ENCODE measurements at regions not wholly inside any gene's neighbourhood (a gene's known extent, or its start where the extent isn't known, plus 50 kb on each side); places are given as distances from the start of the nearest gene placed in this dataset.
A peak's percentile ranks its signal among the peaks of the same experiment; 100 is the strongest.

DNA sequence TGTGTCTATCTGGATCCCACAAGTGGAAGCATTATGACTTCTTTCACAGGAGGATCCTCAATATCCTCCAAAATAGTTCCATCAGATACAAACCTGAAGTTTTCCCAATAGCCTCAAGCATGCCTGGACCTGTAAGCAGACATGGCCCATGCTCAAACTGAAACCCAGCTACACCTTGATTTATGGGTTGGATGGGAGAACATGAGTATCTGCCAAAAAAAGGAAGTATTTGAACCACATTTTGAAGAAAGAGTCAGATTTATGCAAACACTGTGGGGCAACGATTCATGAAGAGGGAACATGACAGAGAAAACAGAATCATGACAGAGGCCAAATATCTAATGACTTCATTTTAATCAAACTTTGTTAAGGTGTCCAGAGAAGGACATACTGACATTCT is 351.0 kb upstream of the NFIA start:
- DNase-seq (ENCODE audit: low read depth): no peak

DNA sequence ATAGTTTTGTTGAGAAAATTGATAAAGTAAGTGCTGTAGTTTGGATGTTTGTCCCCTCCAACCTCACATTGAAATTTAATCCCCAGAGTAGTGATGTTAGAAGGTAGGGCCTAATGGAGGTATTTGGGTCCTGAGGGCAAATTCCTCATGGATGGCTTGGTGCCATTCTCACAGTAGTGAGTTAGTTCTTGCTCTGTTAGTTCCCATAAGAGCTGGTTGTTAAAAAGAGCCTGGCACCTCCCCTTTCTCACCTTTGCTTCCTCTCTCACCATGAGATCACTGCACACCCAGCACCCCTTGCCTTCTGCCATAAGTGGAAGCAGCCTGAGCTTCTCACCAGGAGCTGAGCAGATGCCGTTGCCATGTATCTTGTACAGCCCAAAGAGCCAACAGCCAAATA is 354.8 kb upstream of the NFIA start:
- no peak for DNase-seq (ENCODE audit: low read depth)

DNA sequence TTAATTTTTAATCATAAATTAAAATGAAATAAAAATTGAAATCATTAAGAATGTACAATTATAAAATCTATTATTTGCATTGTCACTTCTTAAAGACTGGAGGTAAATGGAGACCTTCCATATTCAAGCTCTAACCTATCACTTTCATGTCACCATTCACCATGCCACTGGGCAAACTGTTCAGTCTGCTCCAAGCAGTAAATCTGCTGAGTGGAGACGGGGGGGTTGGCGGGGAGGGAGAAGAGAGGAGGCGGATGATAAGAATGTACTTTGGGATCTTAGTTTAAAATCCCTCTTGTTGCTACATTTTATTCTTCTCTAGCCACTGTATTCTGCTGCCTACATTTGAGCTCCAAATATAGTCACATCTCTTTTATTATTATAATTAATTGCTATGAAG is 365.9 kb upstream of the NFIA start:
- no peak for DNase-seq (ENCODE audit: low read depth)

DNA sequence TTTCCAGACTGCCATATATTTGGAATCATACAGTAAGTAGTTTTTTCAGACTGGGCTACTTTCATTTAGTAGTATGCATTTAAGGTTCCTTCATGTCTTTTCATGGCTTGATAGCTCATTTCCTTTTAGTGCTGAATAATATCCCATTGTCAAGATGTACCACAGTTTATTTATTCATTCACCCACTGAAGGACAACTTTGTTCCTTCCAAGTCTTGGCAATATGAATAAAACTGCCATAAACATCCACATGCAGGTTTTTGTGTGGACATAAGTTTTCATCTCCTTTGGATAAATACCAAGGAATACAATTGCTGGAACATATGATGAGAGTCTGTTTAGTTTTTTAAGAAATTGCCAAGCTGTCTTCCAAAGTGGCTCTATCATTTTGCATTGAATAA is 366.4 kb upstream of the NFIA start:
- no peak for DNase-seq (ENCODE audit: low read depth)

DNA sequence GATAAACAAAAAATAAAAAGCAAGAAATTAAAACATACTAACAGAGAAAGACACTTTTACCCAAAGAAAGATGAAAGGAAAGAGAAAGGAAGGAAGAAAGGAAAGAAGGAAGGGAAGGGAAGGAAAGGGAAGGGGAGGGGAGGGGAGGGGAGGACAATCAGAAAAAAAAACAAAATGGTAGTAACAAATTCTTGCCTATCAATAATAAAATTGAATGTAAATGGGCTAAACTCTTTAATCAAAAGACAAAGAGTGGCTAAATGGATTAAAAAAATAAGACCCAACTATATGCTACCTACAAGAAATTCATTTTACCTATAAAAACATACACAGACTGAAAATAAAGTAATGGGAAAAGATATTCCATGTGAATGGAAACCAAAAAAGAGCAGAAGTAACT is 372.9 kb upstream of the NFIA start:
- no peak for DNase-seq (ENCODE audit: low read depth)

DNA sequence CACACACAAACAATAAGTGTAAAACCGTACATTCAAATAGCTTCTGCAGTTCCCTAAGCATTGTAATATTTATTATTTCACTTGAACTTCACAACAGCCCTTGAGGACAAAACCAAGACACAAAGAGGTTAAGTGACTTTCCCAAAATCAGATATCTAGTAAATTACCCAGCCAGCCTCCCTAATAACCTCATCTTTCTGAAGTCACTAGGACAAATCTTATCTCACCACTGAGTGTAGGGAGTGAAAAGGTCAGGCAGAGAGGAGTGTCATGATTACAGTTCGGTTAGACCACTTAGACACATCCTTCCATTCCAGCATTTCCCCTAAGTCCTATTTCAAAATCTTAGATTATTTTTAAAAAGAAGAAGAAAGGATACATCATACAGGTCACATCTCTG is 377.3 kb upstream of the NFIA start:
- no peak for DNase-seq (ENCODE audit: low read depth)

DNA sequence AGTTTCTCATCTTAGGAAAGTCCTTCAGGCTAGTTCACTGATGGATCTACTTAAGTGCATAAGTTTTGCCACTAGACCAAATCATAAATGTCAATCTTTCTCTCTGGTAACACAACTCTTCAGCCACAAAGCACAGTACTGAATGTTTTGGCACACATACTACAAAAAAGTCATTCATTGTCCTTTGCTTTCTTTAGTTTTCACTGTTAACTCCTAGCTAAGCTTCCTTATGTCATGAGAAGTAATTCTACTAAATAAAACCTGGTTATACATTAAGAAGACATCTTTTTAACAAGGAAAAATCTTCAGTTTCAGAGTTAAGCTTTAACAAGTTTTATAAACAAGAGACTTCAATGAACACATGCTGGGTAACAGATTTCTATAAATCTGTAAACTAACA is 379.2 kb upstream of the NFIA start:
- no peak for DNase-seq (ENCODE audit: low read depth)

DNA sequence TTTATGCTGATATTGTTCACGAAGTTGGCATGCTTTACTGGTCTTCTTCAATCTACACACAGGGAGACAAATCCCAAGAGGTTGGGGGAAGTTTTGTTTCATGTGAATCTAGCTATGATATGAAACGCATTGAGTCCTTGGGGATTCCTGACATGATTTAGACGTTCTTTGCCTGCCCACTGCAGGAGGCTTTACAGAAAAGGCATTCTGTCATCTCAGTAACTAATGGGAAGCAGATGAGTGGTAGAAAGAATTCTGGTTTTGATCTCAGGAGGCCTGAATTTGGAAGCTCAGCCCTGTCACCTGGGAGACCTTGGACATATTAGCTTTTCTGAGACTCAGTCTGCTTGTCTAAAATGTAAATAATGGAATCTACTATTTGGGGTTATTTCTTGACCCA is 383.0 kb upstream of the NFIA start:
- no peak for DNase-seq (ENCODE audit: low read depth)

DNA sequence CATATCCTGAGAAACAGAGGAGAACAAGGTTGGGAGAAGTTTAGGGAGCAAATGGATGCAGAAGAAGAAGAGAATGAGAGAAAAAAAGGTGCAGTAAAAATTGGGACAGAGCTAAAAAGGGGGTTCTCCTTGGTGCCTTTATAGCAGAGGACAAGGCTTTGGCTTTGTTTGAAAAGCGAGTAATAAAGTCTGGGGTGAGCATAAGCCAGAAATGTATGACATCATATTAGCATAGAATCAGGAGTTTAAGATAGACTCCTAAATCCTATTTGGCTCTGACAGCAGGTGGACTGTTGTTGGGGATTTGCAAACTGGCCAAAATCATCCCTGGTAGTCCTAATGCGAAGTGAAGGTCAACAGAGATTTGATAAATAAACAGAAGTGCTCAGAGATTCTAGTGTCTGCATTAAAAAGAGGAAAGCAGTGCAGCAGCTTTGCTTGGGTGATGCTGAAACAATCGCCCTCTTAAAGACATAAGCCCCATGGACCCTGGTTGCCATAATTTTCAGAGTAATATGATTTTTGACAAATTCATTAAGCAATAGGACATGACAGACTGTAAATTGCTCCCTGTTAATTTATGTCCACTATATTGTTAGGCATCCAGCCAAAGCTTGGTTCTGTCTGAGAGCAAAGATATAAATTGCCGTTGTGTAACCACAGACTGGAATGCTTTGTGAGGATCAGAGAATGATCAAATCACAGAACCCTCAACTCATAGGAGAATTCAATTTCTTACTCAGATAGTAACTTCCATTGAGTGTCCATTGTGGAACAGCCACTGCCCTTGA is 385.0 kb upstream of the NFIA start:
- no peak for DNase-seq (ENCODE audit: low read depth)

DNA sequence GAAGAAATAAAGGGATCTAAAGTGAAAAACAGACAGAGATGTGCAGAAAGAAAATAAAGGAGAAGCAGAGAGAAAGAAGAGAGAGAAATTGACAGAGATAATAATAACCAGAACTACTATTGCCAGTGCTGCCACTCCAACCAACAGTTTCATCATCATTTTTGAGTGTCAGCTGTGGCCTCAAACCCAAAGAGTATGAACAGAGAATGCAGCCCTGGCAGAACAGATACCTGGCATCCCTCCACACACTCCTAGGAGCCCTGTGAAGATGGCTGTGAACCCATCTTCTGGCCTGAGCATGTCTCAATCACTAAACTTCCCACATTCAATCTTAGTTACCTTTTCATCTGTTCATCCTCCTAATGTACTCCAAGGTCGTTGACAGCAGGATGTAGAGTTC is 385.8 kb upstream of the NFIA start:
- no peak for DNase-seq (ENCODE audit: low read depth)

DNA sequence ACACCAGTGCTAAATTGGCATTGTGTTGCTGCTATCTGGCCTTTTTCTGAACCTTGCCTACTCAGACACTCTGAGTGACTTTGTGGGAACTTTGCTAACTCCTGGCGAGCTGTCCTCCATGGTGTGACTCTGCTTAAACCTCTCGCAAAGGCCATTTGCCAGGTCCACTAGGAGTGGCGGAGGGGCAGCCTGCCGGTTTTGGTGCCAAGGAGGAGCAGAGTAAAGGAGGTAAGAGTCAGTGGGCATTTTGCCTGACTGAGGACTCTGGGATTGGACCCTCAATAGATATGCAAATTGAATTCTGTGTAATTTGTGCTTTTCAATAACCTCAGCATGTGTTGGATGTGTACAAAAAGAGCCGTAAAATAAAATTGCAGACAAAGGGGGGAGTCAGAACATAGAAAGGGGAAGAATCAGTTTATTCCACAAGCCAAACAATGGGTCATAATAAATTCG is 386.6 kb upstream of the NFIA start:
- no peak for DNase-seq (ENCODE audit: low read depth)

DNA sequence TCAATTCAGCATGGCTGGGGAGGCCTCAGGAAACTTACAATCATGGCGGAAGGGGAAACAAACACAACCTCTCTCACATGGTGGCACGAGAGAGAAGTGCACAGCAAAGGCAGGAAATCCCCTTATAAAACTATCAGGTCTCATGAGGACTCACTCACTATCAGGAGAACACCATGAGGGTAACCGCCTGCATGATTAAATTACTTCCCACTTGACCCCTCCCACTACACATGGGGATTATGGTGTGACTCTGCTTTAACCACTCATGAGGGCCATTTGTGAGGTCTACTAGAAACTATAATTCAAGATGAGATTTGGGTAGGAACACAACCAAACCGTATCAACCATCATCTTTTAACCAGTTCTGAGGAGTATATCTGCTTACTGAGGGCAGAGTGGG is 387.4 kb upstream of the NFIA start:
- DNase-seq (ENCODE audit: low read depth): no peak

DNA sequence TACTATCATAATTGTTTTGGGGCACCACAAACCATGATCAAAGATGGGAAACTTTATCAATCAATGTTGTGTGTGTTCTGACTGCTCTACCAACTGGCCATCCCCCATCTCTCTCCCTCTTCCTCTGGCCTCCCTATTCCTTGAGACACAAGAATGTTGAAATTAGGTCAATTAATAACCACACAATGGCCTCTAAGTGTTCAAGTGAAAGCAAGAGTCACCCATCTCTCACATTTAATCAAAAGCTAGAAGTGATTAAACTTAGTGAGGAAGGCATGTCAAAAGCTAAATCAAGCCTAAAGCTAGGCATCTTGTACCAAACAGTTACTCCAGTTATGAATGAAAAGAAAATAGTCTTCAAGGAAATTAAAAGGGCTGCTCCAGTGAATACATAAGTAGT is 390.3 kb upstream of the NFIA start:
- DNase-seq (ENCODE audit: low read depth): no peak

DNA sequence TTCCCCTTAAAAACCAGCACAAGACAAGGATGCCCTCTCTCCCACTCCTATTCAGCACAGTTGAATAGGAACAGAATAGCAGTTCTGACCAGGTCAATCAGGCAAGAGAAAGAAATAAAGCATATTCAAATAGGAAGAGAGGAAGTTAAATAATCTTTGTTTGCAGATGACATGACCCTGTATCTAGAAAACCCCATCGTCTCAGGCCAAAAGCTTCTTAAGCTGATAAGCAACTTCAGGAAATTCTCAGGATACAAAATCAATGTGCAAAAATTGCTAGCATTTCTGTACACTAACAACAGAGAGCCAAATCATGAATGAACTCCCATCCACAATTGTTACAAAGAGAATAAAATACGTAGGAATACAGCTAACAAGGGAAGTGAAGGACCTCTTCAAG is 394.1 kb upstream of the NFIA start:
- DNase-seq (ENCODE audit: low read depth): peak; percentile 39

DNA sequence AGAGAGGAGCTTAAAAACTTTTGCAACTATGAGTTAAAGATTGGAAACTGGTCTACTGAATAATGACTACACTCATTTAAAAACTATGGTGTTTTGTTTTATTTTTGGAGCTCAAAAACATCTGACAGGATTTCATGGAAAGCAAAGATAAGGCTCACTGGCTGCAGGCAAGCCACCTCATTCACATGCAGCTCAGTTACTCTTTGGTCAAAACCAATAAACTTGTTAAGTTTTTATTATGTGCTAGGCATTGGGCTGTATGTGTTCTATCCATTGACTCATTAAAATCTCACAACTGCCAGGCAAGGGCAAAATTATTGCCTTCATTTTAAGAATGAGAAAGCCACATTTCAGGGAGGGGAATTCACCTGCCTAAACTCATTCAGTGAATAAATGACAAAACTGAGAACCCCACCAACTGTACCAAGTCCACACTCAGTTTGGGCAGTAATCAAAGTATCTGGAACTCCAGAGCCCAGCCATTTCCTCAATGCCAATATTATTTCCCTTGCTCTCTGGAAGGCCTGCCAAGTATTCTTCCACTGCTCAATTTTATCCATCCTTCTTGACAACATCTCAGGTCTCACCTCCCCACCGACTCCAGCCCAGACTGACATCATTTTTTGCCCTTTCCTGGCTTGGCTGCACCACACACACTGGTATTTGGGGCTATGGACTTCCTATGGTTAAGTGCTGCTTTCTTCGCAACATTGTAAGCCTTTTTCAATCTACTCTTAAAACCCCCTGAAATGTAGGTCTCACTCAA is 401.1 kb upstream of the NFIA start:
- no peak for DNase-seq (ENCODE audit: low read depth)

DNA sequence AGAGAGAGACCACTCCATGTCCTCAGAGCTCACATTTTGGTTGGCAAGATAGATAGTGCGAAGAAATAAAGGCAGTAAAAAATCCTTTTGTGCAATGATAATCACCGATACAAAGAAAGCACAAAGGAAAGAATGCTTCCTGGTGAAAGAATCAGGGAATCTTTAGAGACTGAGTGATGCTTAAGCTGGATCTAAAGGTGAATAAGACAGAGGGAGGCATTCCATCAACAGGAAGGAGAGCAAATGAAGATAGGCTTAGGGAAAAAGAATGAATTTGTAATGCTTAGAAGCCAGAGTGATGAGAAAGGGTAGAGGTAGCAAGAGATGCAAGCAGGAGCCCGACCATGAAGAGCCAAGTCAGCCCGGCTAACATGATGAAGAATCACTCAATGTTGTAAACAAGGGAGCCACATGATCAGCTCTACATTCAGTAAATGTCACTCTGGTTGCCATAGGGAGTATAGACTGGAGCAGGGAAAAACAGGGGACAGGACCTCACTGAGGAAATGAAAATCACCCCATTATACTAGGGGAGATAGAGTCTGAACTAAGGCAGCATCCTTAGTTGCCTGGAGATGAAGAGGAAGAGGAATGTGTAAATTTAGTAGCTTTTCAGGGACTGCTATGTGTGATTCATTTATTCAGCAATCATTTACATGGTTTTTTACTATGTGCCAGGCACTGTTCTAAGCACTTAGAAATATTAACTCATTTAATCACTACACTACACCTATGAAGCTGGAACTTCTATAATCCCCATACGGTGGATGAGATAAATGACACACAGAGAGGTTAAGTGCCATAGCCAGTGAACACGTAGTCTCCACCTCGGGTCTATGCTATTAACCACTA is 402.6 kb upstream of the NFIA start:
- no peak for DNase-seq (ENCODE audit: low read depth)

DNA sequence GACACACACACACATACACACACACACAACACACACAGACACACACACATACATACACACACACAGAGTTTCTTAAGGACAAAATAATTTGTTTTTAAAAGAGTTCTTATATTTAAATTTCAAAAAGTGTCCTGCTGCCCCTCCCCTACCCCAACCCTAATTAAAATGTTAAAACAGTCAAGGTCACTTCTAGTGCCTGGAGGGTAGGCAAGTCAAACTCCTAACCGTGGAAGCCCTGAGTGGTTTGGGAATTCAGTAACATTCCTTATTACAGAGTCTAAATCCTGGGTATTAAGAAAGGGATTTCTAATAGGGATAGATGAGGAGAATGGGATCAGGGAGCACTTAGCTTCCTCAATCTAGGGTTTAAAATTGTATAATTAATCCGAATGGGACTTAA is 403.6 kb upstream of the NFIA start:
- no peak for DNase-seq (ENCODE audit: low read depth)

DNA sequence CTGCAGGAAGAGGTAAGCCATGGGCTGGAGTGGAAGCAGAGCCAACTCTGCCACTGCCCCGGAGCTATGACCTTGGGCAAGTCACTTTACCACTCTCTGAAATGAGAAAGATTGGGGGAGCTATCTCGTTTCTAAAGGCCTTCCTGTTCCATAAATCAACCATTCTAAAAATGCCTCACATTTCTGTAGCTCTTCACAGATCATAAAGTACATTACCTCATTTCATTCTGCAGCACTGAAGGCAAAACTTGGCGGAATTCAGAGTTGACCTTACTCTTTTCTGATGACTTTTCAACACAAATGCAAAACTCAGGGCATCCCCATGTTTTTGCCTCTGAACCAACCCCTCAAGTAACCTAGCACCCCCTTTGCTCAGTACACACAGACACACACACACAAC is 404.0 kb upstream of the NFIA start:
- DNase-seq (ENCODE audit: low read depth): no peak

DNA sequence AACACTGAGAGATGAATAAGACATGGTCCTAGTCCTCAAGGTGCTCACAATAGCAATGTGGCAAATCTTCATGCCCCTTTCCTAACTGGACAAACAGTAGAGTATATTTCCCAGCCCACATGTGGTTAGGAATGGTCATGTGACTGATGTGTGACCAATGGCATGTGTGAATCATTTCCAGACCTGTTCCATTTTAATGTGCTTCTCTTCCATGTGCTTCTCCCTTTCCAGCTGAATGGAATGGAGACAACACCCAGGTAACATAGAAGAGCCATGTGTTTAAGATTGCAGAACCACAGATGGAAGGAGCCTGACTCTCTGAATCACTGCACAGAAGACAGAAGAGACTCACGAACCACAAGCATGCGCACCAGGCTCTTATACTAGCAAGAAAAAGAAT is 409.9 kb upstream of the NFIA start:
- DNase-seq (ENCODE audit: low read depth): no peak

DNA sequence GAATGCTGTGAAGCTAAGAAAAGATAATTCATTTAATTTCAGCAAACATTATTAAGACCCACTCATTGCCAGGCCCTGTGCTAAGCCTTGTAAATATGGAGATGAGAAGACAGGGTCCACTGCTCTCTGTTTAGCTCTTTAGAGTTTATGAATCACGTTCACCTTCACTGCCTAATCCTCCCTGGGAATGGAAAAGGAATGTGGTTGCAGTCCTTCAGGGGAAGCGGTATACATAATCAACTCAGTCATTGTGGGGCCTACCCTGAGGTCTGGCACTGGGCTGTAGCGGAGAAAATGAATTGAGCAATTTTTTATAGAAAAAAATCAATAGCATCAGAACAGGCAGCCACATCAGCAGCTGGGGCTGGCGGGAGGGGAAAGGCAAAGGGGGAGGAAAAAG is 412.1 kb upstream of the NFIA start:
- no peak for DNase-seq (ENCODE audit: low read depth)

DNA sequence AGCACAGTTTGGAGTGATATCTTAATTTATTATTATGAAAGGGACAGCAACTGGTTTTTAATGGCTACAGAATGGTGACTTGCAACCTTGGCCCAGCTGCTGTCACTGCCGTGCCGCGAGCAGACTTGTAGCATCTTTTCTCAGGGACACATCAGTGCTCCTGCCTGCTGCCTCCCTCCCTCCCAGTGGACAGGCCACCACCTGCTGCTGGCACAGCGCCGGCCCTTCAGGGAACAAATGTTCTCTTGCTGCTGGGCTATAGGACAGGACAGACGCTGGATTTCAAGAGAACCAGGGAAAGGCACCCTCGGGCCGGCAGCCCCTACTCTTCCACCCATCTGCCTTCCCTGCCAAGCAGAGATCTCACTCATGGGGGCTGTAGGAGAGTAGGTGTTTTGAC is 413.8 kb upstream of the NFIA start:
- DNase-seq (ENCODE audit: low read depth): no peak

DNA sequence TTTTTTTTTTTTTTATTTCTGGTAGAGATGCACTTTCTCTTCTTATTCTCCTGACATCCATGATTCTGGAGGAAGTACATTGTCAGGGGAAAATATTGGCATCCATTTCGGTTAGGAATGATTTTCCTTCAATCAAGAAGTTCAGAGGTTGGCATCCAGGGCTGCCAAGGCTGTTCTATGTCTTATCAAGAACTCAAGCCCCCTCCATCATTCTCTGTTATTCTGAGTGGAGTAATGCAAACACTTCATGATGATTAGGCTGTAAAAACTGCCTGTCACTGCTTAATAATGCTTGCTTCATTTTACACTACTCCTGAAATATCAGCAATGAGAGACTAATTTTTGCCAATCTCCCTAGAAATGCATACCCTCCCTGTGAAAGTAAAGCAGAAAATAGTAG is 417.1 kb upstream of the NFIA start:
- DNase-seq (ENCODE audit: low read depth): no peak

DNA sequence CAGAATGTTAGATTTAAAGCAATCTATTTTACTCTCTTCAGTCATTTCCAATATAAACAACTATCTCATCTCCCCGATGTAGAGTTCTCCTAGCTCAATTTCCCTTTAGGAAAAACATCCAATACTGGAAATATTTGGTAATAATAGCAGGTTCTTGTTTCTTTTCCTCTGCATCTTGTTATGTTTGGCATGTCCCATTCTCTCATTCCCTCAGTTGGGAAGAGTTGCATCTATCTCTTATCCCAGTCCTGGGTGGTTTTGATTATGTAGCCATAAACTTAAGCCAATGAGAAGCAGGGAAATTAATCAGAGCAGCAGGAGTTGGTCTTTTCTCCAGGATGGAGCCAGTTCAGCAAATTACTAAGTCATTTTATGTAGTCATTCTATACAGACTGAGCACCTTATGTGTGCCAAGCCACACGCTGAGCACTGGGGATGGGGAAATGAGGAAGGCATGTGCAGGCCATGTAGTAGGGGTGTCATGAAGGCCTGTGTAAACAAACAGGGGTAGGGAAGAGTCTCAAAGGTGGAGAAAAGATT is 418.2 kb upstream of the NFIA start:
- DNase-seq (ENCODE audit: low read depth): no peak

All from CMK (cell line).